HL-60/S4 (cell line): ENCODE measurements at regions not wholly inside any gene's neighbourhood (a gene's known extent, or its start where the extent isn't known, plus 50 kb on each side); places are given as distances from the start of the nearest gene placed in this dataset.

Experiments
- in situ Hi-C: fragments of 300-500 bp; cut with MboI; formaldehyde crosslinking; loops from 2 replicates; pipeline ENCODE4 v1.14.3; 2022; ENCODE audit warnings: low sequenced_read_pairs

GRCh38 chr7:94261067-94261466 lies 133.6 kb upstream of the COL1A2 start:
- in situ Hi-C loops: no loop called here

- in situ Hi-C loops: no loop called here
These were observed 129.9 kb upstream of the COL1A2 start for GRCh38 chr7:94264756-94265155.

GRCh38 chr7:94265456-94265855 lies 129.2 kb upstream of the COL1A2 start:
- in situ Hi-C loops: no loop called here

- in situ Hi-C loops: no loop called here
These were observed 128.5 kb upstream of the COL1A2 start for GRCh38 chr7:94266238-94266644.

DNA sequence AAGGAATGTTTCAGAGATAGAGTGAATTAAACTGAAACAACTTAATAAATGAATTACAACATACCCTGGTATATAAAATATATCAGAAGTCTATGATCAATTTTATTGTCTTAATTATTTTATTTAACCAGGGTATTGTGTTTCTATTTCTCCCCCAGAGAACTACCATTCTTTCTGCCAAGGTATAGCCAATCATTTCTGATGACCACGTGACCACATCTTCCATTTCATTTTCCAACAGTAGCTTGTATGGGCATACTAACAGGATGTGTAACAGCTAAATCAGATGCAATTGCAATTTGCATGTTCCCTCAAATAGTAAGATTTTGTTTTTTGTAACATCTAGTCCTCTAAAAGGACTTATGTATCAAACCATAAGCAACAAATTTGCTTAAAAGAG lies 123.9 kb upstream of the COL1A2 start:
- in situ Hi-C loops: no loop called here

- in situ Hi-C loops: no loop called here
These were observed 121.7 kb upstream of the COL1A2 start for GRCh38 chr7:94272821-94273583.

GRCh38 chr7:94274828-94275227 lies 119.9 kb upstream of the COL1A2 start:
- in situ Hi-C loops: no loop called here

GRCh38 chr7:94276027-94276426 lies 118.7 kb upstream of the COL1A2 start:
- in situ Hi-C loops: no loop called here

- in situ Hi-C loops: no loop called here
These were observed 117.9 kb upstream of the COL1A2 start for GRCh38 chr7:94276795-94277194.

DNA sequence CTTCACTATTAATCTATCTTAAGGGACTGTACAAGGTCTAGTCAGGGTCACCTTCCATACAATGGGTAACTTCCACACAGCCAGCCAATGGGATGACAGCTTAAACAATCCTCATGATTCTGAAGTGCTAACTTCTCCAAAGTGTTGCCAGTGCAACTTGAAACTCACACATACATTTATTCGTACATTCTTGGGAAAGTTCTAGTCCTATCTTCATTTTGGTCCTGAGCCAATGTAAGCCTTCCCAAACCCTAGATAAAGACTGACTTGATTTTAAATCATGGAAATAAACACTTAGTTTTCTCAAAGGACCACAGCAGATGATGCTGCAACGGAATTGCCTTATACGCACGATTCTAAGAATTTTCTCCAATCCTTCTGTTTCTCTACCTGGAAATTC lies 117.5 kb upstream of the COL1A2 start:
- in situ Hi-C loops: no loop called here

DNA sequence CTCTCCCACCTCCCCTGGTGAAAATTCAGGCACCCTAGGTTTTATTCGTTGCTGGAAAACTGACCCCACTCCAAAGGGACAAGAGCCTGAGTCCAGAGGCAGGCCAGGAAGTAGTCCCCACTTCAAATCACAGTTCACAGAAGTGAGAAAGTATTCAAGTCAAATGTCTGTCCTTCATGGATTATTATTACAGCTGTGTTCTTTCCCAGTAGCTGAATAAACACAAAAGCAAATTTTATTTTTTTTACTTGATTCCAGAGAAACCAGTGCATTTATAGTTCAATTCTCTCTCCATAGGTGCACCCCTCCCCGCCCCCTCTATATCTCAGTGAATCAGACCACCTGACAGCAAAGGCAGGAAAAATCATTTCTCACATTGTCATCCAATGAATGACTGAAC lies 113.8 kb upstream of the COL1A2 start:
- in situ Hi-C loops: no loop called here

- in situ Hi-C loops: no loop called here
These were observed 110.6 kb upstream of the COL1A2 start for GRCh38 chr7:94284104-94284503.

GRCh38 chr7:94286111-94286510 lies 108.6 kb upstream of the COL1A2 start:
- in situ Hi-C loops: no loop called here

DNA sequence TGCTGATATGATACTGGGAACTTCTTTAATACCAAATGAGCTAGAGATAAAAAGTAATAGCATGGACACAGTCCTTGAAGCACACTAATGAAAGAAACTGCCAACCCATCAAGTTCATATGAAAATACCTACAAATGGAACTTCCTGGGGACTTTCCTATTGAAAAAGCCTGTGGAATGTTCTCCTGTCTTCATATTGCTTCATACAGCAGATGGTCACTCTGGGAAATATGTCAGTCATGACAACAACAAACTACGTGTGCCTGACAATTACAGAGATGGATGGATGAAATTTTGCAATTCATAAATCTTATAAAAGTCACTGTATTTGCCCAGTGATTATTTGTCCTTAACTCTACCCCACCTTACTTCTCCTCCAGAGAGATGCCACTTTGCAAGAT lies 106.6 kb upstream of the COL1A2 start:
- in situ Hi-C loops: no loop called here

- in situ Hi-C loops: no loop called here
These were observed 105.6 kb upstream of the COL1A2 start for GRCh38 chr7:94289071-94289470.

- in situ Hi-C loops: no loop called here
These were observed 100.1 kb upstream of the COL1A2 start for GRCh38 chr7:94294471-94295131.

DNA sequence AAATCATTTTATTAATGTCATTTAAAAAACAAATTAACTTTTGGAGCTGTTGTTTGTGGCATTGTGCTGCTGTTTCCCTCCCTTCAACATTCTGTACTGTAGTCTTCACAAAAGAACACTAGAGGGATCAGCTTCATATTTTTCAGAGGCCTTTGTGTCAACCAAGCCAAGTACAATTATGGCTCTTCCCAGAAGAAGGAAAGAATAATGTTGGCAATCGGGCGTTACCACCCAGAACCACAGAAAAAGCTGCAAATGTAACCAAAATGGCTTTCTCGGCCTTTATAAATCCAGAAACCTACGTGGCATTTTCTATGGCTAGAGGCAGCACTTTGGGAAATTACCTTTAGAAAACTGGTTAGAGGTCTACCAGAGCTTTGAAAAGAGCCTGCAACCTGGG lies 98.8 kb upstream of the COL1A2 start:
- in situ Hi-C loops: no loop called here

DNA sequence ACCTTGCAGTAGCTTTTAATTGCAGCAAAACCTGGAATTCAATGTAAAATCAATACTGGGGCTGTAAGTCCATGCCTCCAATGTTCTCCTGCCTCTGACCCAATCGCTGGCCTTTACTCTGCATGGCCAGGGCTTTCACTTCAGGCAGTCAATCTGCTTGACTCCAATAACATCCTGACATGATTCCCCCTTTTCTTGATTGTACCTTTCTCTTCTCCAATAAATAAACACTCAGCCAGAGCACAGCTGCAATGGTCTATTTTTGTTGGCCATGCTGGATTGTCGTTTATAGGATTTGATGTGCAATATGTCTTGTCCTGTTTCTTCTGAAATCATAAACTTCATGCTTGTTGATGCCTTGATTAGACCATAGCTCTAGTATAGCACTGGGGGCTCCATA lies 97.8 kb upstream of the COL1A2 start:
- in situ Hi-C loops: no loop called here

- in situ Hi-C loops: no loop called here
These were observed 97.3 kb upstream of the COL1A2 start for GRCh38 chr7:94297397-94297838.

- in situ Hi-C loops: no loop called here
These were observed 95.8 kb upstream of the COL1A2 start for GRCh38 chr7:94298943-94299342.

GRCh38 chr7:94300176-94300835 lies 94.4 kb upstream of the COL1A2 start:
- in situ Hi-C loops: no loop called here

DNA sequence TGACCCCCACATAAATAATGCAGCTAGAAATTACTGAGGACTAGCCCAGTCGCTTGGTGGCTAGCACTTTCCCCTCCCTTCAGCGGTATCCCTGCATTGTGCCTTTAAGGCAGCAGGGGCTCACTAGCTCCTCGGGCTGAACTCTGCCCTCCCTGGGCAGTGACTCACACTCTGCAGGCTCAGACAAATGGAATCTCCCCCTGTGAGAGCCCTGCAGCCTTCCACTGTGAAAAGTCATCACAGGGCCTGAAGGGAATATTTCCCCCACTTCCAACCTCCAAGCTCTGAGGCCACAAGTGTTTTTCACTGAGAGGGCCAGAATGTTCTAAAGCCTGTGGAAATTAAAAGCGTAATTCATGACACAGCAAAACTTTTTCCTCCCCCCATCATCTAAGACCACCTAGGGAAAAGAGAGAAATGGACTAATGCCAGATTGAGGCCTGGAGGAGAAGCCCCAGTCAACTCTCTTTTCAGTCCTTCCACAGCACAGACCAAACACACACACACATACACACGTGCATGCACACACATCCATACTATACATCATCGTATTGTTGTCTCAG lies 93.6 kb upstream of the COL1A2 start:
- in situ Hi-C loops: no loop called here
